Mesendoderm (in vitro differentiated cells): ENCODE measurements at regions not wholly inside any gene's neighbourhood (a gene's known extent, or its start where the extent isn't known, plus 50 kb on each side); places are given as distances from the start of the nearest gene placed in this dataset.

ENCODE experiments used
- DNase-seq: peaks from one replicate; pipeline ENCODE4 v3.0.0; 2013
- H2AK5ac ChIP-seq: 2 replicates; pipeline ENCODE4 v1.6.1; 2013; ENCODE audit warnings: low read length, inconsistent platforms
- H2BK120ac ChIP-seq: 2 replicates; pipeline ENCODE4 v1.6.1; 2013; ENCODE audit warnings: low read depth, mild to moderate bottlenecking, low read length, moderate library complexity, mixed read lengths
- H2BK15ac ChIP-seq: replicated peaks from 2 replicates; pipeline ENCODE4 v1.6.1; 2013; ENCODE audit warnings: low read depth, mild to moderate bottlenecking, moderate library complexity
- H2BK5ac ChIP-seq: 2 replicates; pipeline ENCODE4 v1.6.1; 2013; ENCODE audit warnings: low read length, inconsistent platforms
- H3K18ac ChIP-seq: 2 replicates; pipeline ENCODE4 v1.6.1; 2013; ENCODE audit warnings: mild to moderate bottlenecking, low read length, mixed read lengths
- H3K23ac ChIP-seq: one replicate; pipeline ENCODE4 v1.6.1; 2013; ENCODE audit warnings: low read length
- H3K27ac ChIP-seq: 2 replicates; pipeline ENCODE4 v1.5.1; 2013; ENCODE audit warnings: low read depth, mild to moderate bottlenecking, inconsistent platforms, low read length, moderate library complexity
- H3K27me3 ChIP-seq: 2 replicates; pipeline ENCODE4 v1.6.1; 2013; ENCODE audit warnings: low read length, control low read depth, mild to moderate bottlenecking, inconsistent platforms; ENCODE audit not compliant: insufficient read depth, poor library complexity
- H3K36me3 ChIP-seq: 2 replicates; pipeline ENCODE4 v1.6.1; 2013; ENCODE audit warnings: low read length, inconsistent platforms; ENCODE audit not compliant: control insufficient read depth, insufficient read depth
- H3K4ac ChIP-seq: one replicate; pipeline ENCODE4 v1.6.1; 2013; ENCODE audit warnings: low read depth, mild to moderate bottlenecking, low read length, moderate library complexity
- H3K4me1 ChIP-seq: 2 replicates; pipeline ENCODE4 v1.6.1; 2013; ENCODE audit warnings: low read depth, low read length, inconsistent platforms; ENCODE audit not compliant: control insufficient read depth
- H3K4me2 ChIP-seq: 2 replicates; pipeline ENCODE4 v1.6.1; 2013; ENCODE audit warnings: low read length
- H3K4me3 ChIP-seq: 2 replicates; pipeline ENCODE4 v1.5.1; 2013; ENCODE audit warnings: mild to moderate bottlenecking, low read length
- H3K56ac ChIP-seq: one replicate; pipeline ENCODE4 v1.6.1; 2013; ENCODE audit warnings: low read length
- H3K79me1 ChIP-seq: 2 replicates; pipeline ENCODE4 v1.6.1; 2013; ENCODE audit warnings: low read length, inconsistent platforms
- H3K79me2 ChIP-seq: 2 replicates; pipeline ENCODE4 v1.6.1; 2013; ENCODE audit warnings: mild to moderate bottlenecking, low read length; ENCODE audit not compliant: control insufficient read depth, insufficient read depth
- H3K9ac ChIP-seq: 2 replicates; pipeline ENCODE4 v1.6.1; 2013; ENCODE audit warnings: low read length, inconsistent platforms
- H4K5ac ChIP-seq: one replicate; pipeline ENCODE4 v1.6.1; 2013; ENCODE audit warnings: low read length
- H4K8ac ChIP-seq: one replicate; pipeline ENCODE4 v1.6.1; 2013; ENCODE audit warnings: low read depth, mild to moderate bottlenecking, control low read depth, low read length, moderate library complexity
- WGBS: extraction: QIAGEN DNeasy Blood & Tissue Kit; methylation state at CpG from one replicate; pipeline ENCODE4 v1.1.7; 2013; ENCODE audit warnings: low lambda C conversion rate, missing lambda C conversion rate; ENCODE audit not compliant: insufficient coverage; ENCODE audit errors: extremely low coverage; 5-methylcytosine and 5-hydroxymethylcytosine counted together

DNA sequence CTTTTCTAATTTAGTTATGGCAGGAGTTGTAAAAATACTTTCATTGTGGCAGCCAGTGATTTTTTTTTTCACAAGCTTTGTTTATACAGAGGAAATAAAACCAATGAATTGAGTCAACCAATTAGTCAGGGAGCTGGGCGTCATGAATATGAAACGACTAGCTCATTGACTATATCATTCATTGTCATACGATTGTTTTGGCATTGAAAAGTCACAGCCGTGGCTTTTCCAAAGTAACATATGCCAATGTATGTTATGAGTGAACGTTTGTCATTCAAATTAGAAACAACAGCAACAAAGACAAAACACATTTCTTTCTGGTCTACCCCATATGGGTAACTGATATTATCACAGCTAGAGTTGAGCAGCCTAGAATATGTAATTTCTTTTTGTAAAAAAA, 810.6 kb downstream of the EPHA7 start:
- Histone ChIP-seq H3K27me3 (no peaks in the 10 kb centered on the region), H2BK5ac (no peak overlapping the region), H4K5ac (no peak overlapping the region), H3K4ac (no peak overlapping the region), H3K4me2 (no peak overlapping the region), H3K79me1 (no peaks in the 10 kb centered on the region), H3K27ac (no peak overlapping the region), H2BK120ac (no peak overlapping the region), H2AK5ac (no peak overlapping the region), H3K9ac (no peak overlapping the region), H3K18ac (no peak overlapping the region), H3K56ac (no peak overlapping the region), H3K36me3 (no peaks in the 10 kb centered on the region), H3K79me2 (no peaks in the 10 kb centered on the region), H2BK15ac (no peak overlapping the region), H4K8ac (no peak overlapping the region), H3K4me1 (no peaks in the 10 kb centered on the region), H3K4me3 (no peak overlapping the region), H3K23ac (no peak overlapping the region)
- WGBS, result no CpG with 5 or more reads among the region's 5 CpGs
- DNase-seq, result no peak

DNA sequence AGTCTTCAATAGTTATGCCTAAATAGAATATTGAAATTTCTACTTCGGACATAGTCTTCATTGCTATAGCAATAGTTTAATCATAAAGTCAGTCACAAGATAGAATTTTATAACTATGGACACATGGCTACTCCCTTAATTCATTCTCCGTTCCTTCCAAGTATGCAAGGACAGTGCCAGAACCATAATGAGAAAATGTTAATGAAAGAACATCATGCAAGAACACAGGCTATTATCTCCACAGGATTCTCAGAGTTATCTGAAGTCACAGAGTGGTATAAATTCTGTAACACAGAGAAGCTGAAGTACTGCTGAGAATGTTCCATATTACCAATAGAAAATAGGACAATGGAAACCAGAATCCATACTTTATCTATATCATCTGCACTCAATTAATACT, 826.2 kb downstream of the EPHA7 start:
- H2BK5ac ChIP-seq, result no peak overlapping the region
- no peak overlapping the region for H3K4ac ChIP-seq
- H3K18ac ChIP-seq, result no peak overlapping the region
- WGBS, result no CpG with 5 or more reads among the region's 2 CpGs
- no peaks in the 10 kb centered on the region for H3K27me3 ChIP-seq
- H3K4me1 ChIP-seq, result no peaks in the 10 kb centered on the region
- H3K4me2 ChIP-seq, result no peak overlapping the region
- H3K79me2 ChIP-seq, result no peaks in the 10 kb centered on the region
- no peak overlapping the region for H4K8ac ChIP-seq
- H3K23ac ChIP-seq, result no peak overlapping the region
- H3K9ac ChIP-seq, result no peak overlapping the region
- H2BK15ac ChIP-seq, result no peak overlapping the region
- H4K5ac ChIP-seq, result no peak overlapping the region
- no peak overlapping the region for H2BK120ac ChIP-seq
- H3K56ac ChIP-seq, result no peak overlapping the region
- no peak for DNase-seq
- H3K36me3 ChIP-seq, result no peaks in the 10 kb centered on the region
- H2AK5ac ChIP-seq, result no peak overlapping the region
- no peak overlapping the region for H3K4me3 ChIP-seq
- no peak overlapping the region for H3K27ac ChIP-seq
- no peaks in the 10 kb centered on the region for H3K79me1 ChIP-seq

DNA sequence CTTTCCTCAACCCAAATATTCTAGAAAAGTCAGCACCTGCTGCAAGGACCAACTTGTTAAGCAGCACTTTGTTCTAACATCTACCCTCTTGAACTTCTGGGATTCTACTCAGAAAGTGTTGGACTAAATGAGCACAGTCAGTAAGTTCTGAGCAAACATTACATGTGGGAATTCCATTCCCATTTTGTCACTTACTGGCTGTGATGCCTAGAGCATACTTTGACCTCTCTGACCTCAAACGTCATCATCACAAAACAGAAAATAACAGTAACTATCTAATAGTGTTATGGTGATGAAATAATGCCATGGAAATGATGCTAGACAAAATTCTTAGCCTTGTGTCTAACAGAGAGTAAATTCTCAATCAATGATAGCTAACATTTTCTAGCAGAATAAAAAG, 829.4 kb downstream of the EPHA7 start:
- DNase-seq, result peak; percentile 5
- H2AK5ac ChIP-seq, result no peak overlapping the region

GRCh38 chr6:92588148-92588547, 831.2 kb downstream of the EPHA7 start:
- WGBS, result no CpG with 5 or more reads among the region's 3 CpGs
- DNase-seq, result no peak
- H3K79me1 ChIP-seq, result no peaks in the 10 kb centered on the region

More for the DNA sequence above, 829.4 kb downstream of the EPHA7 start:
- WGBS, result no CpG with 5 or more reads among the region's 1 CpG
- H3K79me1 ChIP-seq, result no peaks in the 10 kb centered on the region
- no peak overlapping the region for H4K8ac ChIP-seq
- H4K5ac ChIP-seq, result no peak overlapping the region
- H3K27me3 ChIP-seq, result no peaks in the 10 kb centered on the region
- H3K23ac ChIP-seq, result no peak overlapping the region
- no peak overlapping the region for H3K27ac ChIP-seq
- no peak overlapping the region for H3K18ac ChIP-seq
- H3K79me2 ChIP-seq, result no peaks in the 10 kb centered on the region
- no peak overlapping the region for H2BK5ac ChIP-seq
- H3K4me3 ChIP-seq, result no peak overlapping the region
- H3K56ac ChIP-seq, result no peak overlapping the region
- H2BK120ac ChIP-seq, result no peak overlapping the region
- no peak overlapping the region for H3K9ac ChIP-seq
- no peaks in the 10 kb centered on the region for H3K36me3 ChIP-seq
- no peaks in the 10 kb centered on the region for H3K4me1 ChIP-seq
- no peak overlapping the region for H2BK15ac ChIP-seq
- no peak overlapping the region for H3K4me2 ChIP-seq
- H3K4ac ChIP-seq, result no peak overlapping the region

DNA sequence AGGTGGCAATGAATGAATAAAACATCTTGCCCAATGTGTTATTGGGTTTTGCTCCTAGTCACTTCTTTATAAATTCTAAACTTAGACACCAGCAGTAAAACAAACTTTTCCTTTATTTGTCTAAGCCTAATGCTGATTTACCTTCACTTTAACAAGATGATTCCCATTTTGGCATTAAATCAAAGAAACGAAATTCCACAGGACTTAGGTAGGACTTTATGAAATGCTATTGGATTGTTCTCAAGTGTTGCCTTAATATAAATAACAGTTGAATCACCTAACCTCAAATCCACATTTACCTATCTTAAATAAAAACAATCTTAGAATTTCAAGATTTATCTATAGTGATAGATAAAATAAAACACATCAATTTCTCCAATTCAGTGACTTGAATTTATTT, 831.8 kb downstream of the EPHA7 start:
- H4K5ac ChIP-seq, result no peak overlapping the region
- no peaks in the 10 kb centered on the region for H3K36me3 ChIP-seq
- H3K56ac ChIP-seq, result no peak overlapping the region
- no peak overlapping the region for H3K18ac ChIP-seq
- H2BK15ac ChIP-seq, result no peak overlapping the region
- H3K79me2 ChIP-seq, result no peaks in the 10 kb centered on the region
- H4K8ac ChIP-seq, result no peak overlapping the region
- no peaks in the 10 kb centered on the region for H3K27me3 ChIP-seq
- no peak for DNase-seq
- no peak overlapping the region for H3K4ac ChIP-seq
- no peak overlapping the region for H3K9ac ChIP-seq
- H3K23ac ChIP-seq, result no peak overlapping the region
- H3K4me3 ChIP-seq, result no peak overlapping the region
- H3K4me1 ChIP-seq, result no peaks in the 10 kb centered on the region
- no peak overlapping the region for H2BK5ac ChIP-seq
- H3K79me1 ChIP-seq, result no peaks in the 10 kb centered on the region
- H3K27ac ChIP-seq, result no peak overlapping the region
- H3K4me2 ChIP-seq, result no peak overlapping the region
- no peak overlapping the region for H2BK120ac ChIP-seq
- no peak overlapping the region for H2AK5ac ChIP-seq
- WGBS, result no CpG with 5 or more reads among the region's 1 CpG

More at GRCh38 chr6:92588148-92588547, 831.2 kb downstream of the EPHA7 start:
- no peak overlapping the region for H3K23ac ChIP-seq
- no peak overlapping the region for H3K9ac ChIP-seq
- H4K8ac ChIP-seq, result no peak overlapping the region
- H3K27me3 ChIP-seq, result no peaks in the 10 kb centered on the region
- H3K18ac ChIP-seq, result no peak overlapping the region
- no peak overlapping the region for H2BK120ac ChIP-seq
- no peaks in the 10 kb centered on the region for H3K79me2 ChIP-seq
- no peak overlapping the region for H2BK5ac ChIP-seq
- no peak overlapping the region for H4K5ac ChIP-seq
- H3K27ac ChIP-seq, result no peak overlapping the region
- H2AK5ac ChIP-seq, result no peak overlapping the region
- no peak overlapping the region for H3K4me2 ChIP-seq
- no peak overlapping the region for H2BK15ac ChIP-seq
- no peaks in the 10 kb centered on the region for H3K36me3 ChIP-seq
- H3K4me3 ChIP-seq, result no peak overlapping the region
- H3K4me1 ChIP-seq, result no peaks in the 10 kb centered on the region
- H3K4ac ChIP-seq, result no peak overlapping the region
- no peak overlapping the region for H3K56ac ChIP-seq

DNA sequence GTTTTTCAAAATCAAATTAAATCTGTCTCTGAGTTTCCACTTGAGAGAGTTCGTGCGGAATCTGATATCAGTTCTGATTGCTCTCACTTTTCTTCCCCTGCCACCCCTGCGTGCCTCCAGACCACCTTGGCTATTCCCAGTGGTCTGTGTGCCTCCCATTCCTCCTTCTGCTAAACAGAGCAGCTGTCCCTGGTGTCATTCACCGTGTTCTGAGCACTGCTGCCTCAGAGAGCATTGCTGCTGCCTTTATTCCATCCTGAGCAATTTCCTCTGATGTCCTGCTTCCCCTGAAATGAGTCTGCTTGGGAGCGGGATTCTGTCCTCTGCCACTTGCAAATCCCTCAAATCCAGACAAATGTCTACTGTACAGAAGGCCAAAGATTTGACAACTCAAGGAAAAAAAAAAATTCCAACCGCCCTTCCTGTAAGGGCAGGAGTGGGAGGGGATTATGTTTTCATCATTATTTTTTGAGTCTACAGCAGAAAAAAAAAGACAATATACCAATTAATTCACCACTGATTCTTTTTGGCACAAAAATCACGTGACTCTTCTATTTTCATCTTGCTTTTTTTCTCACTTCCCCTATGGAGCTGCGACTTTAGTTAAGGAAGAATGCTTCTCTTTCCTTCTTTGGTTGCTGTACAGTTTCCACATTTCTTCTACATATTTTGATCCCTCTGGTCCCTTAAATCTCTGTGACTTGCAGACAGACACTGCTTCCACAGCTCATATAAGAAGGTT, 833.0 kb downstream of the EPHA7 start:
- Histone ChIP-seq H2BK15ac (no peak overlapping the region), H3K18ac (no peak overlapping the region), H2BK5ac (no peak overlapping the region), H4K5ac (no peak overlapping the region), H3K4me1 (no peaks in the 10 kb centered on the region), H2BK120ac (no peak overlapping the region), H2AK5ac (no peak overlapping the region), H4K8ac (no peak overlapping the region), H3K27ac (no peak overlapping the region), H3K9ac (no peak overlapping the region), H3K79me1 (no peaks in the 10 kb centered on the region), H3K4me2 (no peak overlapping the region), H3K23ac (no peak overlapping the region), H3K4ac (no peak overlapping the region), H3K4me3 (no peak overlapping the region), H3K27me3 (no peaks in the 10 kb centered on the region), H3K56ac (no peak overlapping the region), H3K79me2 (no peaks in the 10 kb centered on the region), H3K36me3 (no peaks in the 10 kb centered on the region)
- no CpG with 5 or more reads among the region's 8 CpGs for WGBS
- DNase-seq, result no peak
